T47D (cell line): ENCODE measurements at regions not wholly inside any gene's neighbourhood (a gene's known extent, or its start where the extent isn't known, plus 50 kb on each side); places are given as distances from the start of the nearest gene placed in this dataset.

Experiments
- DNase-seq, 2 experiments: peaks; one replicate each; pipeline versions ENCODE4 v3.0.0 to v3.0.0-alpha.2; 2011 to 2012; ENCODE audit warnings: low read depth in 1 of 2, low spot score in 1 of 2
- JUND ChIP-seq: IDR thresholded peaks from 2 replicates; pipeline ENCODE4 v1.6.1; 2012; ENCODE audit warnings: low read depth
- in situ Hi-C: cut with HindIII; loops from 2 replicates; pipeline ENCODE4 v1.10.0; 2016; ENCODE audit warnings: low sequenced_read_pairs, low pct_unique_long_range_greater_than_20kb

- in situ Hi-C loops, result no loop called here
- DNase-seq, result no peak
Measured at GRCh38 chr13:74442751-74443150, 308.5 kb upstream of the KLF12 start.

GRCh38 chr13:74438901-74439300, 304.7 kb upstream of the KLF12 start:
- TF ChIP-seq JUND, result no peak
- in situ Hi-C loops, result no loop called here
- no peak for DNase-seq

More at GRCh38 chr13:74442751-74443150, 308.5 kb upstream of the KLF12 start:
- TF ChIP-seq JUND, result no peak

- in situ Hi-C loops, result no loop called here
- DNase-seq, result no peak
- TF ChIP-seq JUND, result no peak
Measured at GRCh38 chr13:74434782-74435181, 300.6 kb upstream of the KLF12 start.

- no peak for DNase-seq
- no peak for TF ChIP-seq JUND
- in situ Hi-C loops, result no loop called here
Measured at GRCh38 chr13:74424455-74424854, 290.3 kb upstream of the KLF12 start.

GRCh38 chr13:74423434-74423833, 289.2 kb upstream of the KLF12 start:
- no peak for TF ChIP-seq JUND
- DNase-seq, result no peak
- in situ Hi-C loops, result no loop called here

- no peak for DNase-seq
- in situ Hi-C loops, result no loop called here
Measured at GRCh38 chr13:74414458-74414857, 280.3 kb upstream of the KLF12 start.

GRCh38 chr13:74413482-74413881, 279.3 kb upstream of the KLF12 start:
- in situ Hi-C loops, result no loop called here
- TF ChIP-seq JUND, result no peak
- no peak for DNase-seq

More at GRCh38 chr13:74414458-74414857, 280.3 kb upstream of the KLF12 start:
- TF ChIP-seq JUND, result no peak

- DNase-seq, result no peak
- TF ChIP-seq JUND, result no peak
- in situ Hi-C loops, result no loop called here
Measured at GRCh38 chr13:74409551-74409950, 275.3 kb upstream of the KLF12 start.

GRCh38 chr13:74406420-74406819, 272.2 kb upstream of the KLF12 start:
- no peak for TF ChIP-seq JUND
- no peak for DNase-seq
- in situ Hi-C loops, result no loop called here

- no peak for DNase-seq
- in situ Hi-C loops, result no loop called here
- no peak for TF ChIP-seq JUND
Measured at GRCh38 chr13:74398599-74398998, 264.4 kb upstream of the KLF12 start.

- TF ChIP-seq JUND, result no peak
- no peak for DNase-seq
- in situ Hi-C loops, result no loop called here
Measured at GRCh38 chr13:74389056-74389455, 254.9 kb upstream of the KLF12 start.

- DNase-seq, result no peak
- no peak for TF ChIP-seq JUND
Measured at GRCh38 chr13:74388626-74389025, 254.4 kb upstream of the KLF12 start.

GRCh38 chr13:74372511-74372910, 238.3 kb upstream of the KLF12 start:
- in situ Hi-C loops, result no loop called here
- DNase-seq, result no peak

More at GRCh38 chr13:74388626-74389025, 254.4 kb upstream of the KLF12 start:
- in situ Hi-C loops, result no loop called here

GRCh38 chr13:74367193-74367592, 233.0 kb upstream of the KLF12 start:
- no peak for TF ChIP-seq JUND

More at GRCh38 chr13:74372511-74372910, 238.3 kb upstream of the KLF12 start:
- TF ChIP-seq JUND, result no peak

More at GRCh38 chr13:74367193-74367592, 233.0 kb upstream of the KLF12 start:
- in situ Hi-C loops, result no loop called here
- no peak for DNase-seq
